Hematopoietic multipotent progenitor cell (in vitro differentiated cells): ENCODE measurements at regions not wholly inside any gene's neighbourhood (a gene's known extent, or its start where the extent isn't known, plus 50 kb on each side); places are given as distances from the start of the nearest gene placed in this dataset.
"Not testable (repeated sequence)": the region's sequence is repeated elsewhere in the genome, so short reads cannot be mapped to it uniquely, and the experiment has no call there.

Experiments used
- DNase-seq, 3 donors: peaks; one replicate each; pipeline ENCODE4 v3.0.0-alpha.2; 2011 to 2015; ENCODE audit warnings: low read depth in 2 of 3, low spot score in 2 of 3

GRCh38 chr3:144771381-144771870 lies 799.8 kb downstream of the DIPK2A start:
- no peak for DNase-seq

DNA sequence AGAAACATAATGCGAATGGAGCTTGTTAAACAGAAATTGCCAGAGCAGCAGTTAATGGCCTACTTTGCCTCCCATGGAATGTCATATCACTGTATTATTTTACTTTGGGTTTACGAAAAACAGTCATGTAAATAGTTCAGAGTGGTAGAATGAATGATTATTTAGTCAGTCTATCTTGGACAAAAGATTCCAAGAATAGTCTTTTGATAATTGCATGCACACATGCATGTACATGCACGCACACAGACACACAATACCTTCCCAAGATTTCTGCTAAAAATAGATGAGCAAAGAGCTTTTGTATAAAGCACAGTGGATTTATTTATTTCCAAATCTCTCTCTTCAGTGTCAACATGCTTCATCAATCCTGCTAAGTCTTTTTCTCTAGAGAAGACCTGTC lies 800.7 kb downstream of the DIPK2A start:
- no peak for DNase-seq

- no peak for DNase-seq
Observed at GRCh38 chr3:144773350-144773749, 801.7 kb downstream of the DIPK2A start.

- no peak for DNase-seq
Observed at GRCh38 chr3:144774897-144775296, 803.3 kb downstream of the DIPK2A start.

DNA sequence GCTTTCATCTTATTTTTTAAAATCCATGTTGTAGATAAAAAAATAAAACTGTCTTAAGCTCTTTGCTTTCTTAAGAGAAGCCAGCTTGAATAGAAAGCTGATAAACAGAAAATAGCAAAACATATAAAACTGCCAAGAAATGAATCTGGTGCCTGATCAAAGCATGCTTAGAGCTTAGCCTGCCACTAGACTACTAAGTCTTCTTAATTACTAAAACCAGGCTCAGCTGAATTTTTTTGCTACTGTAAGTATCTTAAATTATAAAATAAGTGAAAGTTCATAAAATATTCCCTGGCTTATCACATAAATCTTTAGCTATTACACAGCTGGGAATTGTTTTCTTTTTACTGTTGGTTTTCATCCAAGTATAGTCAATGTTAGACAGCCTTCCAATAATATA lies 803.9 kb downstream of the DIPK2A start:
- no peak for DNase-seq

DNA sequence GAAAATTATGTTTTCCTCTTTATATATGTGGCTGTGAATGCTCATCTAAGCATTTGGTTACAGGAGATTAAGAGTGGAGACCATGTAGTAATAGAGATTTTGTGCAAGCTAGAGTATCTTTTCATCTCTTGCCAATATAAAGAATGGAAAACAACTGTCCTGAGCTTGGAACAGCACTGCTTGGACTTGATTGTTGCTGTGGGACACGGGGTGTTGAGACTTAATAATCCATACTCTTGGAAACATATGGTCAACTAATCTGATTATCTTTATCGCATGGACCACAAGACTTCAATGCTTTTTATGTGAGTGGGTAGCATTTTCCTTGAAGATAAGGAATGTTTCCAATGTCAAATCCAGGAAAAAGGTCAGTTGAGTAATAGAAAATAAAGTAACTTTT lies 806.3 kb downstream of the DIPK2A start:
- DNase-seq, result no peak

GRCh38 chr3:144791034-144791433 lies 819.4 kb downstream of the DIPK2A start:
- no peak for DNase-seq

DNA sequence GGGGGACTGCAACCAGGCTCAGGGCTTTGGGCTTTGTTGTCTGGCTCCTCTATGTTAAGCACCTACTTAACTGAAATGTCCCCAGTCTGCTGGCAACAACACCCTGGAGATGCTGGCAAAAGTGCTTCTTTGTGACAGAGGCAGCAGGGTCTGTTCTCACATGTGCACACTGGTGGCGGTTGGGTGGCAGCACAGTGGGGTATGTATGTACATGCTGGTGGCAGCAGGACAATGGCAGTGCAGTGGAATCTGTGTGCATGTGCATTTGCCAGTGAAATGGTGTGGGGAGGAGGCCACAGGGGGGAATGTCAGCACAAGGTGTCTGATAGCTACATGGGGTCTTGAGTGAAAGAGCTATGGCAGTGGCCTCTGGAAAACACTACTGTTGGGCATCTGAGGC lies 830.3 kb downstream of the DIPK2A start:
- no peak for DNase-seq

DNA sequence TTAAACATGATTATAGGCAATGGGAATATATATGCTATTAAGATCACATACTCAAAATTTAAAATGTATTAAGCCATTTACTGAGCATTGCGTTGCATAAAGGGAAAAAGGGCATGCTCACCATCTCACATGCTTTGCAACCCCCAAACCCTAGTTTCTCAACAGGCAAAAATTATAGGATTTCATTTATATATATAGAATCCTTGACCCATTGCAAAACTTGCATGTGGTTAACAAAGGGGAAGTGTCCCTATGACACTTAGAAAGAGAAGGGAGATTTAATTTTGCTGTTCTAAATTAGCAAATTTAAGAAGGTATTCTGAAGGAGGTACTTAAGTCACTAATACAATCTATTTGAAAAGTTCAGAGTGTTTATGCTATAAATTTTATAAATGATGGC lies 837.8 kb downstream of the DIPK2A start:
- DNase-seq, result no peak

DNA sequence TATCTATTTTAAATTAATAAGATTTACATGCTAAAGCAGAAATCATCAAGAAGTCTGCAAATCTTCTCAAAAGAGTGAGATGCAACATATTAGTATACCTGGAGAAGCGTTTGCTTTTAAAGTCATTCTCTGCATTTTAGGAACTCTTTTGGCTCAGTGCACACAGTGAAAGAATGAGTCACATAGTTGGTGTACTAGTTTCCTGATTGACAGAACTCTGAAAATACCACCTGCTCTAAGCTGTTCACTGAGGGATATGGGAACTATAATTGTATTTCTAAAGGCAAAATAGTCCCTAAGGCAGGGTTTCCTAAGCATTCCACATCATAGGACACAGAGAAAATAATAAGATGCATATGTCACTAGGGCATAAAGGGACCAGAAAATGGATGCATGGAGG lies 838.5 kb downstream of the DIPK2A start:
- no peak for DNase-seq

- DNase-seq, result no peak
Observed at GRCh38 chr3:144815655-144816054, 844.0 kb downstream of the DIPK2A start.

DNA sequence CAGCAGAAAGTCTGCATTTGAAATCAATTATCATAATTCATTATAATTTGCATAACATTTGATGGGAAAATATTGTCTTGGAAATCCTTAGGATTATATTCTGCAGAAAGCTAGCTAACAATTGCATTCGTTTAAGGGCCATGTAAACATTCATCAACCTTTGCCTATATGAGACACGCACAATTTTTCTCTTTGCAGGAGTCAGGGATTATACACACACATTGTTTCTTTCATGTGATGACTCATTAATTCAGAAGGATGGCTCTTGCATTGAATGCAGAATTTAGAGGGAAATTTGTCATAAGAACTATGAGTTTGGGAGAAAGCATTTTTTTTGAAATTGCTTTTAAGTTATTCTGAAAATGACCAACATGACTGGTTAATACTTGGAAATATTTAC lies 844.7 kb downstream of the DIPK2A start:
- no peak for DNase-seq

DNA sequence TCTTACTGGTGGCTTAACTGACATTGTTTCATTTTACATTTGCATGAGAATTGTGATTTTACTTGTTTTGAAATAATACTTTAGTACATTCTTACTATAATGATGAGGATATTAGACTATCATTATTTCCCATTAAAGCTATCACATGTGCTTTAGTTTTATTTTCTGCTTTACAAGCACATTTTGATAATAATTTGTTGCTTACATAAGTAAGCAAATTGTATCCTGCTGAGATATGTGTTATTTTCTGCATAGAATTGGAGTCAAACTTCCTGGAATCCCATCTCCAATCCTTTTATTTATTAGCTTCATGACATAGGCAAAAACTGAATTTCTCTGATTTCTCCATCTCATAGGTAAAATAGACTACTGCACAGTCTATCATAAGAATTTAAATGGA lies 847.4 kb downstream of the DIPK2A start:
- DNase-seq, result no peak

DNA sequence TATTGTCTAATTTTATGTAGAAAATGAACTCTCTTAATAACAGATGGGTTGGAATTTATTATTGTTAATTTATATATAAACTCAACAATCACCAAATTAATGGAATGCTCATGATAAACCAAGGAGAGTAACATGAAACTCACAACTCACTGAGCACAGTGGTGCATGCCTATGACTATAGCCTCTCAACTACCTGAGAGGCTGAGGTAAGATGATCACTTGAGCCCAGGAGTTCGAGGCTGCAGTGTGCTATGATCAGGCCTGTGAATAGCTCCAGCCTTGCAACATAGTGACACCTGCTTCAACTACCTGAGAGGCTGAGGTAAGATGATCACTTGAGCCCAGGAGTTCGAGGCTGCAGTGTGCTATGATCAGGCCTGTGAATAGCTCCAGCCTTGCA lies 848.6 kb downstream of the DIPK2A start:
- not testable (repeated sequence) for DNase-seq

DNA sequence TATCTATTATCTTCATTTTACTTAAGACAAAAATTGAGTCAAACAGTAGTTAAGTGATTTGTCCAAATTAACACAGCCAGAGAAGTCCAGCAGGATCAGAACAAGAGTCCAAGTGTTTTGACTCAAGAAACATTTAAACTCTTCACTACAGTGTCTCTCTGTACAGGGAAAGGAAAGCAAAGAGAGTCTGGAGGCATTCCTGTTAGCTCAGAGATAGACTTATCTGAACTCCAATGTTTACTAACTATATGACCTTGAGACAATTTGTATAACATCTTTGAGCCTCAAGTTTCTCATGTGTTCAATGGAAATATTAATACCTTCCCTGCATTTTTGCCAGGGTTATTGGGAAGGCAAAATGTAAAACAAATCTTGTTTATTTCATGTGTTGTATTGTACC lies 849.1 kb downstream of the DIPK2A start:
- DNase-seq, result no peak

- DNase-seq, result no peak
Observed at GRCh38 chr3:144821583-144821982, 850.0 kb downstream of the DIPK2A start.

DNA sequence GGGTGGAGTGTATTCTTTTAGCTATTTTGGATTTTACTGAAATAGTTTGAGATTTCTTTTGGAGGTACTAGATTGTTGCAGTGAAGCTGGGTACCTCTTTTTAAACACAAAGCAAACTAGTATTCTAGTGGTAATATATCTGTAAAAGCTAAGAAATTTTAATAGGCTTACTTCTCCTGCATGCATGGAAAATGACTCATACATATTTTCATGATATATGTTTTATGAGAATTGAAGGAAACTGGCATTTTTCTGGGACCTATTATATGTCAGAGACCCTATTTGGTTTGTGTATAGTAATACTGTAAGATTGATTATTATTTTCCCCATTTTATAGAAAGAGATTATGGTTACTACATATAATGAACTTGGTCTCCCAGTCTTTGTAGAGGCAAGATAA lies 851.0 kb downstream of the DIPK2A start:
- no peak for DNase-seq

- peak in 1 of 3 donors; percentile 5 for DNase-seq
Observed at GRCh38 chr3:144831955-144832716, 860.5 kb downstream of the DIPK2A start.

GRCh38 chr3:144839991-144840390 lies 868.4 kb downstream of the DIPK2A start:
- DNase-seq, result no peak

GRCh38 chr3:144840866-144841265 lies 869.2 kb downstream of the DIPK2A start:
- DNase-seq, result no peak

DNA sequence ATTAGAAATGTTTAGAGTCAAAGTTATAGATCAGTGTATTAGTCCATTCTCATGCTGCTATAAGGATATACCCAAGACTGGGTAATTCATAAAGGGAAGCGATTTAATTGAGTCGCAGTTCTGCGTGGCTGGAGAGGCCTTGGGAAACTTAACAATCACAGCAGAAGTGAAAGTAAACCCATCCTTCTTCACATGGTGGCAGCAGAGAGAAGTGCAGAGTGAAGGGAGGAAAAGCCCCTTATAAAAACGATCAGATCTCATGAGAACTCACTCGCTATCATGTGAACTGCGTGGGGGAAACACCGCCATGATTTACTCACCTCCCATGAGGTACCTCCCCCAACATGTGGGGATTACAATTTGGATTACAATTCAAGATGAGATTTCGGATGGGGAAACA lies 871.5 kb downstream of the DIPK2A start:
- peak in 1 of 3 donors; percentile 14 for DNase-seq

DNA sequence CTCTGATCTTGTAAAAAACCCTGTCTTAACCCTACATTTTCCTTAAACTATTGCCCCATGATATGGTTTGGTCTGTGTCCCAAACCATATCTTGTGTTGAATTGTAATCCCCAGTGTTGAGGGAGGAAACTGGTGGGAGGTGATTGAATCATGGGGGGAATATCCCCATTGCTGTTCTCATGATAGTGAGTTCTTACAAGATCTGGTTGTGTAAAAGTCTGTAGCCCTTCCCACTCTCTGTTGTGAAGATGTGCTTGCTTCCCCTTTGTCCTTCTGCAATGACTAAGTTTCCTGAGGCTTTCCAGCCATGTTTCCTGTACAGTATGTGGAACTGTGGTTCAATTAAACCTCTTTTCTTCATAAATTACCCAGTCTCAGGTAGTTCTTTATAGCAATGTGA lies 881.4 kb downstream of the DIPK2A start:
- no peak for DNase-seq

DNA sequence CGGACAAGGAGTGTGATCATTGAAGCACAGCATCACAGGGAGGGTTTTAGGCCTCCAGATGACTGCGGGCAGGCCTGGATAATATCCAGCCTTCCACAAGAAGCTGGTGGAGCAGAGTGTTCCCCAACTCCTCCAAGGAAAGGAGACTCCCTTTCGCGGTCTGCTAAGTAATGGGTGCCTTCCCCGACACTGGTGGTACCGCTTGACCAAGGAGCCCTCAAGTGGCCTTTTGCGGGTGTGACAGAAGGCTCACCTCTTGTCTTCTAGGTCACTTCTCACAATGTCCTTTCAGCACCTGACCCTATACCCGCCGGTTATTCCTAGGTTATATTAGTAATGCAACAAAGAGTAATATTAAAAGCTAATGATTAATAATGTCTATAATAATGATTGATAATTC lies 882.4 kb downstream of the DIPK2A start:
- DNase-seq, result not testable (repeated sequence)
